ENCODE measurements at regions not wholly inside any gene's neighbourhood (a gene's known extent, or its start where the extent isn't known, plus 50 kb on each side); places are given as distances from the start of the nearest gene placed in this dataset.

DNA sequence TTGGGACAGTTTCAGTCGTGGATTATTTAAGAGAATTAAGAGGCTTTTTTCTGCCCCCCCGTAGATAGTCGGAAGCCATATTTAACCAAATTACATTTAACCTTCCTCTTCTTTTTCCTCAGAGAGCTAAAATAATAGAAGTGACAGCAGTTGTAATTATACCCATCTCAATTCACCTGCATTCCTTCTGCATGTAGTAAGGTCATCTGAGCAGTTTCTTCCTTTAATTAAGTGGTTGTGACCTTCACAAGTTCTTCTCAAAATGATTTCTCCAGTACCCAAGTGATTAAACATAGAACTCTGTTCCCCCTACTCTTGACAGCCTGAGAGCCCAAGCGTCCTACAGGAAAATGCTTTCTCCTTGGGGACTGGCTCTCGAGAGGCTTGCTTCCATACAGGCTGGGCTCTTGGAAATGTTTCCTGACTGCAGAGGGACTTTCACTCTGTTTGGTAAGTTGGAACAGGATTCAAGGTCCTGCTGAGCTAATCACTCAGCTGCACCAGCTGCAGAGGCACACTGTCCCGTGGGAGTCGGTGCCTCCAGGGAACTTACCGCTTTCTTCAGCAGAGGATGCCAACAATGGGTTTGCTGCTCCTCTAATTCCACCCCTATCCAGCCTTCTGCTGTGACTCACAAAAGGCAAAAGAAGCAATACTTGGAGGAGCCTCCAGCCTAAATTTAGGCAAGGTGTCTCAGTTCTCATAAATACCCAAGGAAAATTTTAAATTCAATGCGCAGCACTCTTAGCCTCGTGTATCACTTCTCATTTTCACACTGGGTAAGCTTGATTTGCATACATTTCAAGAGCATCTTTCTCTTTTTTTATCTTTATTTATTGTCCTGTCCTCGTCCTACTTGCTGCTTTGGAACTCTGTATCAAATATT is 414.9 kb downstream of the KIF16B start:
- TF ChIP-seq, protein P1, sequence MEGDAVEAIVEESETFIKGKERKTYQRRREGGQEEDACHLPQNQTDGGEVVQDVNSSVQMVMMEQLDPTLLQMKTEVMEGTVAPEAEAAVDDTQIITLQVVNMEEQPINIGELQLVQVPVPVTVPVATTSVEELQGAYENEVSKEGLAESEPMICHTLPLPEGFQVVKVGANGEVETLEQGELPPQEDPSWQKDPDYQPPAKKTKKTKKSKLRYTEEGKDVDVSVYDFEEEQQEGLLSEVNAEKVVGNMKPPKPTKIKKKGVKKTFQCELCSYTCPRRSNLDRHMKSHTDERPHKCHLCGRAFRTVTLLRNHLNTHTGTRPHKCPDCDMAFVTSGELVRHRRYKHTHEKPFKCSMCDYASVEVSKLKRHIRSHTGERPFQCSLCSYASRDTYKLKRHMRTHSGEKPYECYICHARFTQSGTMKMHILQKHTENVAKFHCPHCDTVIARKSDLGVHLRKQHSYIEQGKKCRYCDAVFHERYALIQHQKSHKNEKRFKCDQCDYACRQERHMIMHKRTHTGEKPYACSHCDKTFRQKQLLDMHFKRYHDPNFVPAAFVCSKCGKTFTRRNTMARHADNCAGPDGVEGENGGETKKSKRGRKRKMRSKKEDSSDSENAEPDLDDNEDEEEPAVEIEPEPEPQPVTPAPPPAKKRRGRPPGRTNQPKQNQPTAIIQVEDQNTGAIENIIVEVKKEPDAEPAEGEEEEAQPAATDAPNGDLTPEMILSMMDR (IDR thresholded peaks at IDR 0.05; ENCODE audit: low read depth, low read length): no peak
- H3K27me3 ChIP-seq: no peaks in the 10 kb centered on the region
- H3K9me3 ChIP-seq: no peaks in the 10 kb centered on the region
- no peak overlapping the region for H3K4me3 ChIP-seq (ENCODE audit: low read depth, low read length)
- H3K4me1 ChIP-seq: no peaks in the 10 kb centered on the region
- H3K36me3 ChIP-seq: no peaks in the 10 kb centered on the region
- peak; percentile 29 for DNase-seq

- Histone ChIP-seq H3K9me3 (no peaks in the 10 kb centered on the region), H3K27me3 (no peaks in the 10 kb centered on the region), H3K36me3 (no peaks in the 10 kb centered on the region), H3K4me3 (ENCODE audit: low read depth, low read length) (no peak overlapping the region), H3K4me1 (0 out of 2 replicates have a peak, but pooled peaks cover 2% of the 10 kb centered on the region)
- TF ChIP-seq, protein P1 (IDR thresholded peaks at IDR 0.05; ENCODE audit: low read depth, low read length): no peak
- no peak for DNase-seq
These were observed 425.3 kb downstream of the KIF16B start for GRCh38 chr20:16147916-16148315.

DNA sequence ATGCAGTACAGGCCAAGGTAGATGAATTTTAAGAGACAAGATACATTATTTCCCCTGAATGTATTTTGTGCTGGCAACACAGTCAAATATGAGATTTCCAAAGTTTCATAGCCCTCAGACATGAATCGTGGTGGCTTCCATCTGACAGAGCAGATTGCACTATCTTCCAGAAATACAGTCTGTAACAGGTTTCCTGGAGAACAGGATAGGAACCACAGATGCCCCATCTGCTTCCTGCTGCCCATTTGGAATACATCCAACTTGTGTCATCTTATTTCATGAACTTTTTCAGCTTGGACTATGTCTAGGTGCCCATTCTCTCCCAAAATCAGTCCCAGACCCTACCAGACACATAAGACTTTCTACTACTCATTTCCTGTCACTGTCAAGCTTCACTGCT is 426.0 kb downstream of the KIF16B start:
- no peak for DNase-seq
- Histone ChIP-seq H3K27me3 (no peaks in the 10 kb centered on the region), H3K9me3 (no peaks in the 10 kb centered on the region), H3K4me1 (0 out of 2 replicates have a peak, but pooled peaks cover 2% of the 10 kb centered on the region), H3K4me3 (ENCODE audit: low read depth, low read length) (no peak overlapping the region), H3K36me3 (no peaks in the 10 kb centered on the region)
- TF ChIP-seq, protein P1 (IDR thresholded peaks at IDR 0.05; ENCODE audit: low read depth, low read length): no peak

- H3K4me1 ChIP-seq: 0 out of 2 replicates have a peak, but pooled peaks cover 2% of the 10 kb centered on the region
- no peak for DNase-seq
- H3K27me3 ChIP-seq: no peaks in the 10 kb centered on the region
- no peaks in the 10 kb centered on the region for H3K9me3 ChIP-seq
- TF ChIP-seq, protein P1 (IDR thresholded peaks at IDR 0.05; ENCODE audit: low read depth, low read length): no peak
- H3K36me3 ChIP-seq: no peaks in the 10 kb centered on the region
- H3K4me3 ChIP-seq (ENCODE audit: low read depth, low read length): no peak overlapping the region
These were observed 427.3 kb downstream of the KIF16B start for GRCh38 chr20:16145919-16146318.

GRCh38 chr20:16143596-16143995 is 429.7 kb downstream of the KIF16B start:
- DNase-seq: no peak
- no peaks in the 10 kb centered on the region for H3K9me3 ChIP-seq
- TF ChIP-seq, protein P1 (IDR thresholded peaks at IDR 0.05; ENCODE audit: low read depth, low read length): no peak
- H3K27me3 ChIP-seq: no peaks in the 10 kb centered on the region
- H3K36me3 ChIP-seq: no peaks in the 10 kb centered on the region
- H3K4me1 ChIP-seq: 0 out of 2 replicates have a peak, but pooled peaks cover 2% of the 10 kb centered on the region
- H3K4me3 ChIP-seq (ENCODE audit: low read depth, low read length): no peak overlapping the region

GRCh38 chr20:16135630-16136029 is 437.6 kb downstream of the KIF16B start:
- TF ChIP-seq, protein P1 (IDR thresholded peaks at IDR 0.05; ENCODE audit: low read depth, low read length): no peak
- no peaks in the 10 kb centered on the region for H3K9me3 ChIP-seq
- H3K4me3 ChIP-seq (ENCODE audit: low read depth, low read length): no peak overlapping the region
- no peak for DNase-seq
- H3K4me1 ChIP-seq: no peaks in the 10 kb centered on the region
- H3K27me3 ChIP-seq: no peaks in the 10 kb centered on the region
- no peaks in the 10 kb centered on the region for H3K36me3 ChIP-seq
